HG03558 (cell line): ENCODE measurements at regions not wholly inside any gene's neighbourhood (a gene's known extent, or its start where the extent isn't known, plus 50 kb on each side); places are given as distances from the start of the nearest gene placed in this dataset.

ENCODE experiments used
- ATAC-seq: cut with Tn5 transposase; IDR thresholded peaks from one replicate; pipeline ENCODE4 v1.9.1; 2021; ENCODE audit warnings: moderate number of reproducible peaks; ENCODE audit not compliant: unreplicated experiment; ENCODE audit errors: extremely low read depth

DNA sequence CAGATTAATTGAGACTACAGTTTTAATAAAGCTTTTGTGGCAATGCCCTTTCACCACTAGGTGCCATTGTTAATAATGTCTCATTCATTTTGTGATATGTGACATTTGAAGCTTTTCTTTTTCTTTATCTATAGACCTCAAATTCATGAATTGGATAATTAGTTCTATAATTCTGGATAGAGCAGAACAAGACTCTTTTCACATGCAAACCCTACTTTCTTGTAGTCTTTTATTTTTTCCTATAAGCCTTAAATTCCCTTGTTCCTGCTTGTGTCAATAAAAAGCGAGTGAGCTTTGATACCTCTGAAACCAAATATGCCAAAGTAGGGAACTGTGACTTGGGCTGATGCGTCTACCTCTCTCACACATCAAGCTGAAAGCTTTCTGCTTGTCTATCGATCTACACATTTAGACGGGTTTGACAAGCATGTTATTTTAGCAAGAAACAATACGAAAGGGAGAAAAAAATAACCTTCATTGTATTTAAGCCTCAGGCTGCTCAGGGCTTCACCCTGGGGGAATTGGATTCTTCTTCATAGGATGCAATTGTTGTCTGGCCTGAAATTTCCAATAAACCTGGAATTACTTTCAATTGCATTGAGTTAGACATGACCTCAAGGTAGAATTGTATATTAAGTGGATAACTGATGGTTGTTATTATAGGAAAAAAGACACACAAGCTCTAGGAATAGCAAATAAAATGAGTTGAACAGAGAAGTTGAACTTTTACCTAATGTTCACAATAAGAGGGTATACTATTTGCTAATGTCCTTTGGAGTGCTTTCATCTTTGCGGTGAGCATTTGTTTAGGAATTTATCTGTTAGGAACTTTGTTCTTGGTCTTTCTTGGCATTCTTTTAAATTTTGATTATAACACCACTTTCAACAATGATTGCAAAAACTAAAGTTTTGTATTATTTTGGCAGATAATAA is 1150.2 kb upstream of the PCDH9 start:
- ATAC-seq, result no peak

DNA sequence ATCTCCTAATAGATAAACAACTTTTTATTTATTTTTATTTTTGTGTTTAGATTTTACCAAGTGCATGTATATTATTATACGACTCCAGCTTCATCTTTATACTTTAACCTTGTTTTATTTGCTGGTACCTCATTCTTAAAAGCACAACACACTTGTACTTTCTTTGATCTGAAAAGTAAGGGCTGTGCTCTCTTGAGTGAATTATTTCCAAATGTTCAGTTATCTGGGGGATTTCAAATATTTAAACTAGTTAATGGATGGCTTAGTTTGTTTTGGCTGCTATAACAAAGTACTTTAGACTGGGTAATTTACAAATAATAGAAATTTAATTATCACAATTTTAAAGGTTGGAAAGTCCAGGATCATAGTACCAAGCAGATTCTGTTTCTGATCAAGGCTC is 1148.2 kb upstream of the PCDH9 start:
- ATAC-seq, result no peak

DNA sequence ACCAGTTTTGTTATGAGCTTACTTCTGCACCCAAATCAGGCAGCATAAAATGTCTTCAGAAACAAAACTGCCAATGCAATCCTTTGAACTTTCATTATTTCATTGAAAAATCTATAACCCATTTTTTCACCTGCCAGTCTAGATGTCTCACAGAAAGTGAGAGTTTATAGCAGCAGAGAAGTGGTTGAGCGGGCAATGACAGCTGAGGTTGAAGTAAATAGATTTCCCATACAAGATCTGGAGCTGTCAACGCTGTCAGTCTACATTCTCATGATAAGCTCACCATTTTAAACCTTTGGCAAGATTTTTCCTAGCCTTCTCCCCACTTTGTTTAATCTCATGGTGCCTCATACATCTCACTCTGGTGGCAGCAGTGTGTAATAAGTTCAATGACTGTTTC is 1144.9 kb upstream of the PCDH9 start:
- no peak for ATAC-seq

DNA sequence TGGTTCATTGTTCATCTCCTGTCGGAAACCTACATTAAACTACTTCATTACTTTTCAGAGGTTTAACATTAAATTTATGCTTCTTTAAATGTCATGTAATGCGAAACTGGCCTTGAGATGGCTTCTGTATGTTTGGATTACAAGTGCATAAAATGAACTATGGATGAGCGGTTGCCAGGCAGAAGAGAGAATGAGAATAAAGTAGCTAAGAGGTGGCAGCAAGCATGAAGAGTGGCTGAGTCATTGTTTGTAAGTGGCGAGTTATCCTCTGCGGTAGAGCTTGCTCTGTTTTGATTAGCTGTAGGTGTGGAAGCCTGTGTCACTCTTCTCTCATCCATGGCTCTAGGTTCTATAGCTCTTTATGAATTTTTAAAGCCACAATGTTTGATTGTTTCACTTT is 1139.6 kb upstream of the PCDH9 start:
- no peak for ATAC-seq

DNA sequence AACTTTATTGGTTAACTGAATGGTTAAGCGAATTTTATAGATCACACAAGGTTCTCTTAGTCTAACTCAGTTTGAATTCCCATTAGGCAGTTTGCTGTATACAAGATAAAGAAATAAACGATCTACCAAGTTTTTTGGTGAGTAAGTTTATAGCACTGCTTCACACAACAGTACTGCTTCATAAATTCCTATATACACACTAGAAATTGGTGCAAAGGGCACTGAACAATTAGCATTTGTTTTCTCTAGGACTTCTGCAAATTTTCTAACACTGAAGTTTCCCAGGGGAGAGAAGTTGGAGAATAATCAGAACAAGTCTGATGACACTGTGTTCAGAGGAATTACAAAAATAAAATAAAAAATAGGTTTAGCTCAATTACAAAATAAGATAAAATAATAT is 1138.8 kb upstream of the PCDH9 start:
- no peak for ATAC-seq

DNA sequence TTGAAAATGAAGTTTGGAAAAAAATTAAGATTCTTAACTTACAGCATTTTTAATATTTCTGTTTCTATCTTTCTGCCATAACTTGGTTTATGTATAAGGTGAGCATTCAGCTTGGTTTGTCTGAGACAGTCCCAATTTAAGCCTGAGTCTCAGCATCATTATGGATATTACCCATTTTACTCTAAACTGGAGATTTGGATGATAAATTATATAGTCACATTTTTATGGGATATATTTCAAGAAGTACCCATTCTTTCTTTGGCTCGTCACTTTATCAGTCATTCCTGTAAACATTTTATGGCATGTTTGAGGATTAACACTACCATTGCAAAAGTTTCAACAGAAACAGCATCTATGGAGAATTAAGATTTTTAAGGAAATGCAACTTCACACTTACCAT is 1129.0 kb upstream of the PCDH9 start:
- ATAC-seq, result no peak

DNA sequence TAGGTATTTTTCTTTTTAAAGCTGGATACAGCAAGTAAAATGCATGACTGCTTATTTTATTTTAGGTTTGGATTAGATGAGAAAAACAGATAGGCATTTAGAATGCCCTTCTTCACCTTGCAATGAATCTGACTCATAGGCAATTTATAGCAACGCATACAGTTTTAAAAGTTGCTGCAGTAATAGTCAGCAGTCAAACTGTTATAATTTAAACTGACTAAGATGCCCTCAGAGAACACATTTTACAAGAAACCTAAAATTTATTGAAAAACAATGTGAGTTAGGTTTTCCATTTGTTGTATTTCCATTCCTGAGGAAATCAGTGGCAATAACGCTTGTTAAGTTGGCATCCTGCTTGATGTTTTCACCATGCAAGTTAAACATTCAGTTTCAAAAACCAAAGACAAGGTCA is 1128.2 kb upstream of the PCDH9 start:
- no peak for ATAC-seq

DNA sequence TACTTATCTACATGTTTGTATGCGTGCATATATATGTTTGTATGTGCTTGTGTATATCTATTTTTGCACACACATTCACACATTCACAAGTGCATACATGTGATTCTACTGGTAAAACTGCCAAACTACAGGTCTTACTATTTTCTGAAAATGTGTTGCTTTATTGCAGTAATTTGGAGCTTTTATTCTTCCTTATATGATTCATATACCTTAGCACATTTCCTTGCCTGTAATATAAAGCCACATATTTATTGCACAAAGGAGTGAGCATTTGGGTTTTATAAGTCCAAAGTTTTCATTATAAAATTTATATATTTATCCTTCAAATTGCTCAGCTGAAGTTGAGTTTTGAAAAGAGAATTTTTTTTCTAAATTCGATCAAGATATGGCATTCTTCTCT is 1120.4 kb upstream of the PCDH9 start:
- ATAC-seq, result no peak

DNA sequence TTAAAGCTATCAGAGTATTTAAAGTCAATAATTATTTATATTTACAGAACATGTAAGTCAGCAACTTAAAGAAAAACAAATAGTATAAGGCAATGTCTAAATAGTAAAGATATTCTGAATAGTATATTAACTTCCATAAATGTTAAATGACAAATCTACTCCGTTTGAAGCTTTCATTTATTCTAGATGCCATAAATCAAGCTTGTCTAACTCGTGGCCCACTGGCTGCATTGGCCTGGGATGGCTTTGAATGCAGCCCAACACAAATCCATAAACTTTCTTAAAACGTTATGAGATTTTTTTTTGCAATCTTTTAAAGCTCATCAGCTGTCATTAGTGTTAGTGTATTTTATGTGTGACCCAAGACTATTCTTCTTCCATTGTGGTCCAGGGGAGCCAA is 1117.1 kb upstream of the PCDH9 start:
- ATAC-seq, result no peak

DNA sequence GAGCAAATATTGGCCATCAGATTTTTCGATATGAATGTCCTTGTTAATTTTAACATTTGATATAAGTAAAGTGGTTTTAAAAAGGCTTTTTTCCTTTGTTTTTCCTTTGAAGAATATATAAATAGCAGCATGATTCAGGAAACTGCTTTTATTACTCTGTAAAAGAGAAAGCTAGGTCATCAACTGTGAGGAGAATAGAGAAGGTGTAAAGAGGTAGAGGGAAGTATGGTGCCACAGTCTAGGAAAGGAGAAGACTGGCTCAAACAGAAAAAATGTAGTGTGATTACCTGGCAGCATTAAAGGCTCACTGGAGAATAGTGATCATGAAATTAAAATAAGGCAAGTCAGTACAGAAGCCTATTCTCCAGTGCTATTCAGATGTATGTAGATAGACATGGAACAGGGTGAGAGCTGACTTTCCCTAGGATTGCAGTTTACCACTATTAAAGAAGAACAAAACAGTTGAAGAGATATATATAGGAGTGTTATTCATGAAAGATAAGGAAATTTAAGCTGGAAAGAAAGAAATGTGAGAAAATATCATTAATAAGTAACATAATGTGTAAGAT is 1115.9 kb upstream of the PCDH9 start:
- no peak for ATAC-seq

DNA sequence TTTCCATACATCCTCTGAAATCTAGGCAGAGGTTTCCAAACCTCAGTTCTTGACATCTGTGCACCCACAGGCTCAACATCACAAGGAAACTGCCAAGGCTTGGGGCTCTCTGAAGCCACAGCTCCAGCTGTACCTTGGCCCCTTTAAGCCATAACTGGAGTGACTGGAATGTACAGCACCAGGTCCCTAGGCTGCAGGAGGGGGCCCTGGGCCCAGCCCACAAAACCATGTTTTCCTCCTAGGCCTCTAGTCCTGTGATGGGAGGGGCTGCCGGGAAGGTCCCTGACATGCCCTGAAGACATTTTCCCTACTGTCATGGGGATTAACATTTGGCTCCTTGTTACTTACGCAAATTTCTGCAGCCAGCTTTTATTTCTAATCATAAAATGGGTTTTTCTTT is 1093.0 kb upstream of the PCDH9 start:
- ATAC-seq, result no peak

DNA sequence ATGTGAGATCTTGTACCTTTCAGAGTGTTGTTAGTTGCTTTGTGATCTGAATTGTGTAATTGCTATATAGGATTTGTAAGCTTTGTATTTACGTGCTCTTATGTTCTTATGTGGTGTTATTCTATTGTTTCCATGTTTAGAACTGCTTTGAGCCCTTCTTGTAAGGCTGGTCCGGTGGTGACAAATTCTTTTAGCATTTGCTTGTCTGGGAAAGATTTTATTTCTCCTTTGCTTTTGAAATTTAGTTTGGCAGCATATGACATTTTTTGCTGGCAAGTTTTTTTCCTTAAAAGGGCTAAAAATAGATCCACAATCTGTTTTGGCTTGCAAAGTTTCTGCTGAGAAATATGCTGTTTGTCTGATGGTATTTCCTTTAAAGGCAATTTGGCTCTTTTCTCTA is 1089.2 kb upstream of the PCDH9 start:
- no peak for ATAC-seq

DNA sequence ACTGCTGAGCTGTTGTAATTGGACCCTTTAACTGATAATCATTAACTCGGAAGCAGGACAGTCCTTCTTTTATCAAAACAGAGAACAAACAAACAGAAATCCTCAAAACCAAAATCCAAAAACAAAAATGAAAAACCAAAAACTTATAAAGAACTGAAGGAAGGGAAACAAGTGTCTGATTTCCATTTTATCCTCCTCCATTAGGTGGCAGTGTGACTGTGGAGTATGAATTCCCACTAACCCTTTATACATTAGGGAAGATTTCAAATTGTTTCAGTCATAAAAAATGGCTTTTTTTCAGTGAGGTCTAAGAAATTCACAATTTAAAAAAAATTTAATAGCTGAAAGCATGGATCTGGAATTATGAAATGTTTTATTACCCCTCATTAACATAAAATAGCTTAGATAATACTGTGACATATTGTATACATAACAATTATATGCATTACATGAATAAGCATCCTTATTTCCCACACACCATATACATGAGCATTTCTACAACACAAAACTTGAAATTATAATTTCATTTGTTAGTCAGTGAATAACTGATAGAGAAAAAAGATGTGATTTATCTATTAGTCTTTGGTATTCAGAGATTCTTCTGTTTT is 1074.3 kb upstream of the PCDH9 start:
- no peak for ATAC-seq

DNA sequence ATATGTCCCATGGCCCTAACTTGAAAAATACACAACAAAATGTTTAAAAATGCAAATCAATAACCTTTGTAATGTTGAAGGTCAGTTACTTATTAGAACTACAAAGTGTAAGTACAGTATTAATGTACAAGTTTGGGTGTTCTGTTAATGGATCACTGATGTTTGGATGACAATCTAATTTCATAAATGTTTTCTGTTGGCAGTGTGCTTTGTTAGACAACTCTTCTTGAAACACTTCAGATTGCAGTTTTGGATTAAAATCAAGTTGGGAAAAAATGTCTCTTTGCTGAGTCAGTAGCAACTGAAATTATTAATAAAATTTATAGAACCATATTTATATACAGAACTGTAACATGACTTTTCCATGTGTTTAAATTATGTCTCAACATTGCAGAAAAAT is 1063.5 kb upstream of the PCDH9 start:
- no peak for ATAC-seq

DNA sequence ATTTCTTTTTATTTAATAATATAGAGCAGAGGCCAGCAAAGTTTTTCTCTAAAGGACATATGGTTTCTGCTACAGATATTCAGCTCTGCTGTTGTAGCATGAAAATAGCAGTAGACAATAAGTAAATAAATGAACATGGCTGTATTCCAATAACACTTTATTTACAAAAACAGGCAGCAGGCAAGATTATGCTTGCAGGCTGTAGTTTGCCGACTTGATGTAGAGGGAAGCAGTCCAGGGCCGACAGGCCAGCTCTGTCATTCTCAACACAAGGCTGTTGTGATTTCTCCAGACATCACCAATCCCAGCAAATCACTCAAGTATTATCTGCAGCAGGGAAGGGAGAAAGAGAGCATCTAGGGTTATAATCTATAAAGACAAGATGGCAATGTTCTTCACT is 1062.5 kb upstream of the PCDH9 start:
- ATAC-seq, result no peak

DNA sequence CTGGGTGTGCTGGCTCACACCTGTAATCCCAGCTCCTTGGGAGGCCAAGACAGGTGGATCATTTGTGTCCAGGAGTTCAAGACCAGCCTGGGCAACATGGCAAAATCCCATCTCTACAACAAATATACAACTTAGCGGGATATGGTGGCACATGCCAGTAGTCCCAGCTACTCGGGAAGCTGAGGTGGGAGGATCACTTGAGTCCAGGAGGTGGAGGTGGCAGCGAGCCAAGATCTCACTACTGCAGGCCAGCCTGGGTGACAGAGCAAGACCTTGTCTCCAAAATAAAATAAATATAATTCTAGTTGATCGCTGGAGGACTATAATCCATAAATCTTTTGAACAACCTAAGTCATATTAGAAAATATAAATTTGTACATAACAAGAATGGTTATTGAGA is 1061.5 kb upstream of the PCDH9 start:
- ATAC-seq, result no peak

DNA sequence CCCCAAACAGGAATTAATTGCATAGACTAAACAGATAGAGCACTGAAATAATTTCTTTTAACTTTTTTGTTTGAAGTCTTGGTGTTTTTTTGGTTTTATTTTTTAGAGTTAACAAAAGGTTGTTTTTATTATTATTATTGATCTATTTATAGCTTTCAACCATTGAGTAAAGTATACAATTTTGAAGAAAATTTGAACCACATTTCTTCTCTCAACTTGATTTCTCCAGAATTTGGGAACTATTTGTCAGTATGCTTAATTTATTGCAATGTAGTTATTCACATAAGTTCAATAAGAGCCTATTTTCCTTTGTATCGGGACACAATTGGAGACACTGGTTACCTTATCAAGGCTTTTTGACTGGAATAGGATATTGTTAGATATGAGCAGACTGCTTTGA is 1045.6 kb upstream of the PCDH9 start:
- no peak for ATAC-seq

DNA sequence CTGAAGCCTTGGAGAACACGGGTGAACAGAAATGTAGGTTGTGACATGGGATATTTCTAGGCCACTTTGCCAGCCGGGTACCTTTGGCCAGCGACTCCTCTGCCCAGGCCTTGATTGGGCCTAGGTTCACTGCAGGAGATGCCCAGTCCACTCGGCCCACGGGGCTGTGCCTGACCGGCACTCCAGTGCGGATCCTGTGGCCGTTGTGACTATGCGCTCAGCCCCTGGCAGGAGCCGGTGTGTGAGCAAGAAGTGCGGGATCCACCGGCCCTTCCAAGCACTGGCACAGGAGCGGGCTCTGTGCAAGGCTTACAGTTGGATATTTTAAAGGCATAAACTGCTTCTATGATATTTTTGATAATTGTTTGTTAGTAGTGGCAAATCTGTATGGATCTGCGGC is 1042.5 kb upstream of the PCDH9 start:
- no peak for ATAC-seq

DNA sequence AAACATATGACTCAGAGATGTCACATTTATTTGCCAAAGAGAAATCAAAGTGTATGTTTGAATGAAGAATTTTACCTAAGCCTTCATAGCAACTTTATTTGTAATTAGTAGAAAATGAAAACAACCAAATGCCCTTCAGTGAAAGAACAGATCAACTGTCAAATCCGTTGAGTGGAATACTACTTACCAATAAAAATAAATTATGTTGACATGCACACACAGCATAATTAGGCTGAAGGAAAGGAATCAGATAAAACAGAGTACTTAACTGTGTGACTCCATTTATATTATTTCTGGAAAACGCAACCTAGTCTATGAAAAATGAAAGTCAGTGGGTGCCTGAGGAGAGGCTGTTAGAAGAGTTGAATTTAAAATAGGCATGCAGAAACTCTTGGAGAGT is 1034.6 kb upstream of the PCDH9 start:
- ATAC-seq, result no peak

DNA sequence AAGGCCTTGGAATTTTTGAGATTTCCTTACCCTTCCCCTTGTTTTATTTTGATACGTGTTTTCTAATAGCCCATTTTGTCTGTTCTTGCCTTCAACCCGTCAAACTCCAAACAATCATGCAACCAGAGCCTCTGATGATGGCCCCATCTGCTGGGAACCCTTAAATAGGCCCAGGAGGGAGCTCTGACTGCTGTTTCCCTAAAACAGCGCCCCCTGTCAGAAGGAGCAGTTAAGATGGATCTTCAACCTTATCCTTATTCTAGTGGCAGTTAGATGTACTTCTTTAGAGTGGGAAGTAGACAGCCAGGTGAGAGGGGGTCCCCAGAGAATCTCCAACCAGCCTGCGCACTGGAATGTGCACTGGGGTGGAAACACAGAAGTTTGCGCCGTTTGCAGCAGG is 1031.0 kb upstream of the PCDH9 start:
- no peak for ATAC-seq

DNA sequence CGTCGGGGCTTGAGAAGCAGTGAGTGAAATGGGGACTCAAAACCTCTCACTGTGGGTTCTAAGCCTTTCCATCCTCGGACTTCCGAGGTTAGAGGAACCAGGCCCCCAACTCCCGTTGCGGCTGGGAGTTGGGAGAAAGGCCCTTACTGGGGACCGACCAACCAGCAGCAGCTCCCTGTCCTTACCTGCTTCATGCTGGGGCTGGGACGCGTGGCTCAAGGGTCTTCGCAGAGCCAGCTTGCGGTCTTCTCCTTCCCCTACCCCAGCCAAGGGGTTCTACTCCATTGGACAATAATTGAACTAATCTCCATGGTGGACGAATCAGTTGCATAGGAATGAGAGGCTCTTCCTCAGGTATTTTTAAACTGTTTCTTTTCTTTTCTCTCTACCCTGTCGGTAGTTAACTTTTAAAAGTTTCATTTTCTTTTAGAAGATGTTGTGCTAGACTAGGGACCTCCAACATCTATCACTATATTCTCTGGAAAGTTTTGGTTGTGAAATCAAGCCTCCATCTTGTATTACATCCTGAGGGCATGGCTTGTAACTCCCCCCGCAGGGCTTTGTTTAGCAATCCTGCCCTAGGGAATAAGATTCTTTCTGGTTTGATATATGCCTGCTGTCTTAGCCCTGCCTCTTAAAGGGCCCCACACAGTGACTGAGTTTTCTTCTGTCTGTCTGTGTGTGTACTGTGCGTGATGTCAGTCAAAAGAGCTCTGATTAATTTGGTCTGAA is 1027.1 kb upstream of the PCDH9 start:
- ATAC-seq, result no peak
